MM.1S (cell line): ENCODE measurements at regions not wholly inside any gene's neighbourhood (a gene's known extent, or its start where the extent isn't known, plus 50 kb on each side); places are given as distances from the start of the nearest gene placed in this dataset.

ENCODE experiments used
- DNase-seq: peaks from one replicate; pipeline ENCODE4 v3.0.0-alpha.2; 2015
- H2AFZ ChIP-seq: fragments of 300-600 bp; sonication (generic); 2 replicates; pipeline ENCODE4 v1.6.0; 2016; ENCODE audit warnings: antibody characterized with exemption, low read length
- H3F3A ChIP-seq: fragments of 300-600 bp; sonication (generic); 2 replicates; pipeline ENCODE4 v1.6.1; 2016; ENCODE audit warnings: mild to moderate bottlenecking, antibody characterized with exemption, low read length, moderate library complexity, mixed read lengths; ENCODE audit not compliant: insufficient read depth
- H3K27ac ChIP-seq: fragments of 300-600 bp; sonication (generic); 2 replicates; pipeline ENCODE4 v1.5.1; 2016; ENCODE audit warnings: mild to moderate bottlenecking, low read length
- H3K27me3 ChIP-seq: fragments of 300-600 bp; sonication (generic); replicated peaks from 2 replicates; pipeline ENCODE4 v1.6.0; 2016; ENCODE audit warnings: low read length; ENCODE audit not compliant: insufficient read depth
- H3K36me3 ChIP-seq: fragments of 300-600 bp; sonication (generic); replicated peaks from 2 replicates; pipeline ENCODE4 v1.6.1; 2016; ENCODE audit warnings: mild to moderate bottlenecking, low read length, mixed read lengths; ENCODE audit not compliant: insufficient read depth
- H3K4me1 ChIP-seq: fragments of 300-600 bp; sonication (generic); 2 replicates; pipeline ENCODE4 v1.6.1; 2016; ENCODE audit warnings: low read length, mixed read lengths
- H3K4me2 ChIP-seq: fragments of 300-600 bp; sonication (generic); 2 replicates; pipeline ENCODE4 v1.6.0; 2016; ENCODE audit warnings: low read depth, low read length
- H3K4me3 ChIP-seq: fragments of 300-600 bp; sonication (generic); 2 replicates; pipeline ENCODE4 v1.5.1; 2016; ENCODE audit warnings: low read length, mixed read lengths
- H3K79me2 ChIP-seq: fragments of 300-600 bp; sonication (generic); 2 replicates; pipeline ENCODE4 v1.6.1; 2016; ENCODE audit warnings: mixed run types, low read length, mixed read lengths
- H3K9ac ChIP-seq: fragments of 300-600 bp; sonication (generic); 2 replicates; pipeline ENCODE4 v1.6.1; 2016; ENCODE audit warnings: low read length, mixed read lengths
- H3K9me2 ChIP-seq: fragments of 300-600 bp; sonication (generic); replicated peaks from 2 replicates; pipeline ENCODE4 v1.6.1; 2016; ENCODE audit warnings: mild to moderate bottlenecking, low read length, mixed read lengths; ENCODE audit not compliant: insufficient read depth
- H3K9me3 ChIP-seq: fragments of 300-600 bp; sonication (generic); replicated peaks from 2 replicates; pipeline ENCODE4 v1.6.1; 2016; ENCODE audit warnings: mild to moderate bottlenecking, low read length, mixed read lengths; ENCODE audit not compliant: insufficient read depth
- H4K20me1 ChIP-seq: fragments of 300-600 bp; sonication (generic); 2 replicates; pipeline ENCODE4 v1.6.1; 2016; ENCODE audit warnings: mild to moderate bottlenecking, low read length, moderate library complexity, mixed read lengths; ENCODE audit not compliant: insufficient read depth
- CTCF ChIP-seq: fragments of 300-600 bp; sonication (generic); IDR thresholded peaks from 2 replicates; pipeline ENCODE4 v1.5.1; 2016; ENCODE audit warnings: antibody characterized with exemption, low read length, mixed read lengths
- EZH2 ChIP-seq: fragments of 300-600 bp; sonication (generic); optimal IDR thresholded peaks from 2 replicates; pipeline ENCODE3; 2017; ENCODE audit warnings: low read depth, mild to moderate bottlenecking, antibody characterized with exemption, low read length, mixed read lengths
- EZH2phosphoT487 ChIP-seq: fragments of 300-600 bp; sonication (generic); IDR thresholded peaks from 2 replicates; pipeline ENCODE4 v1.6.1; 2018; ENCODE audit warnings: antibody characterized with exemption, low read length

GRCh38 chr2:234666911-234667310 lies 170.0 kb upstream of the ARL4C start:
- H4K20me1 ChIP-seq = no peaks in the 10 kb centered on the region
- H3K27ac ChIP-seq = no peak overlapping the region
- no peak for DNase-seq
- no peaks in the 10 kb centered on the region for H3K9me2 ChIP-seq
- H3K79me2 ChIP-seq = no peaks in the 10 kb centered on the region
- no peak overlapping the region for H2AFZ ChIP-seq
- H3K4me3 ChIP-seq = no peak overlapping the region
- no peaks in the 10 kb centered on the region for H3K9me3 ChIP-seq
- H3K36me3 ChIP-seq = no peaks in the 10 kb centered on the region
- no peaks in the 10 kb centered on the region for H3K4me1 ChIP-seq
- H3K4me2 ChIP-seq = no peak overlapping the region
- H3K27me3 ChIP-seq = no peaks in the 10 kb centered on the region
- TF ChIP-seq EZH2phosphoT487 (no peak), EZH2 (no peak), CTCF (no peak)
- no peaks in the 10 kb centered on the region for H3F3A ChIP-seq
- H3K9ac ChIP-seq = no peak overlapping the region

GRCh38 chr2:234665304-234665703 lies 168.4 kb upstream of the ARL4C start:
- Histone ChIP-seq H3K4me3 (no peak overlapping the region), H3K27me3 (no peaks in the 10 kb centered on the region), H3K4me2 (no peak overlapping the region), H3K27ac (no peak overlapping the region), H3K9me3 (no peaks in the 10 kb centered on the region), H3K9ac (no peak overlapping the region), H3K79me2 (no peaks in the 10 kb centered on the region), H3F3A (no peaks in the 10 kb centered on the region), H3K4me1 (no peaks in the 10 kb centered on the region), H2AFZ (no peak overlapping the region), H4K20me1 (no peaks in the 10 kb centered on the region), H3K36me3 (no peaks in the 10 kb centered on the region), H3K9me2 (no peaks in the 10 kb centered on the region)
- TF ChIP-seq EZH2phosphoT487 (no peak), CTCF (no peak), EZH2 (no peak)
- DNase-seq = no peak

GRCh38 chr2:234661849-234662248 lies 165.0 kb upstream of the ARL4C start:
- Histone ChIP-seq H3K79me2 (no peaks in the 10 kb centered on the region), H3K9me2 (no peaks in the 10 kb centered on the region), H3K27me3 (no peaks in the 10 kb centered on the region), H3F3A (no peaks in the 10 kb centered on the region), H3K4me1 (no peaks in the 10 kb centered on the region), H3K36me3 (no peaks in the 10 kb centered on the region), H3K27ac (no peak overlapping the region), H3K4me3 (no peak overlapping the region), H4K20me1 (no peaks in the 10 kb centered on the region), H2AFZ (no peak overlapping the region), H3K9ac (no peak overlapping the region), H3K9me3 (no peaks in the 10 kb centered on the region), H3K4me2 (no peak overlapping the region)
- no peak for TF ChIP-seq EZH2phosphoT487
- TF ChIP-seq EZH2 = no peak
- TF ChIP-seq CTCF = no peak
- DNase-seq = no peak
